ENCODE measurements at regions not wholly inside any gene's neighbourhood (a gene's known extent, or its start where the extent isn't known, plus 50 kb on each side); places are given as distances from the start of the nearest gene placed in this dataset.

DNA sequence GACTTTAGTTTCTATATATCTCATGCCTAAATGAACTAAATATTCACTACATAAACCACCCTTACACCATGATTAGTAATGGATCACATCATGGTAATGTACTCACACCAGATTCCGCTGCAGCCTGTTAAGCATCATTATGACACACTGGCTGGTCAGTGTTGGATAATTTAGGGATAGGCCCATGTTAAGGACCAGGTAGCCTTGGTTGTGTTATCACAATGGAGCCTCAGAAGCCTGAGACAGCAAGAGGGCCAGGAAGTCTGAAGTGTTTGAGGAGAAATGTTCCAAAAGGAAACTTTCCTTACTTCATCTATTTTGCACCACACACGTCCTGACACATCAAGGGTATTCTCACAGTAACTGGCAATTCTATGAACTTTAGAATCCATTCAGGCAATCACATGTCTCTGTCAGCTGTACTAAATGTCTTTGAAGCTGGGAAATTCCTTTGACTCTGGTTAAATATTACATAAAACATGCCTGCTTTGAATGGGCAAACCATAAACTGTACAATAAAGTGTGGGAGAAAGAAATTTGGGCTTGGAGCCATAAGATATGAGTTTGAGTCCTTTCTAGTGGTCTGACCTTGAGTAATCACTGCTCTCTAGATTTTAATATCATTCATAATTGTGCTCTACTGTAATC lies 105.3 kb upstream of the DPT start (continued):
- TF ChIP-seq, protein P1, sequence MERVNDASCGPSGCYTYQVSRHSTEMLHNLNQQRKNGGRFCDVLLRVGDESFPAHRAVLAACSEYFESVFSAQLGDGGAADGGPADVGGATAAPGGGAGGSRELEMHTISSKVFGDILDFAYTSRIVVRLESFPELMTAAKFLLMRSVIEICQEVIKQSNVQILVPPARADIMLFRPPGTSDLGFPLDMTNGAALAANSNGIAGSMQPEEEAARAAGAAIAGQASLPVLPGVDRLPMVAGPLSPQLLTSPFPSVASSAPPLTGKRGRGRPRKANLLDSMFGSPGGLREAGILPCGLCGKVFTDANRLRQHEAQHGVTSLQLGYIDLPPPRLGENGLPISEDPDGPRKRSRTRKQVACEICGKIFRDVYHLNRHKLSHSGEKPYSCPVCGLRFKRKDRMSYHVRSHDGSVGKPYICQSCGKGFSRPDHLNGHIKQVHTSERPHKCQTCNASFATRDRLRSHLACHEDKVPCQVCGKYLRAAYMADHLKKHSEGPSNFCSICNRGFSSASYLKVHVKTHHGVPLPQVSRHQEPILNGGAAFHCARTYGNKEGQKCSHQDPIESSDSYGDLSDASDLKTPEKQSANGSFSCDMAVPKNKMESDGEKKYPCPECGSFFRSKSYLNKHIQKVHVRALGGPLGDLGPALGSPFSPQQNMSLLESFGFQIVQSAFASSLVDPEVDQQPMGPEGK (CRISPR knock-in tag; IDR thresholded peaks at IDR 0.05) = peak; percentile 39
- TF ChIP-seq SMC3 (IDR thresholded peaks at IDR 0.05; ENCODE audit: low read length) (peak; percentile 22; the same call in 1 of the 2 replicates), NCOR1 (IDR thresholded peaks at IDR 0.05; ENCODE audit: borderline replicate concordance, low read length) (peak; percentile 70; the same call in 1 of the 2 replicates), RAD21 (CRISPR knock-in tag; IDR thresholded peaks at IDR 0.05) (0 out of 2 replicates have a peak, but pooled peaks have one; percentile 3), FOXC1 (CRISPR knock-in tag; IDR thresholded peaks at IDR 0.05; ENCODE audit: borderline replicate concordance) (no peak), MXI1 (IDR thresholded peaks at IDR 0.05; ENCODE audit: borderline replicate concordance, low read depth, low read length) (peak; percentile 43; the same call in 1 of the 3 replicates), FOSL1 (CRISPR knock-in tag; IDR thresholded peaks at IDR 0.05; ENCODE audit: borderline replicate concordance) (no peak), SALL1 (CRISPR knock-in tag; IDR thresholded peaks at IDR 0.05) (peak; percentile 69; the same call in 1 of the 2 replicates), ZNF33A (CRISPR knock-in tag; IDR thresholded peaks at IDR 0.05; ENCODE audit: borderline replicate concordance) (no peak), ZKSCAN8 (CRISPR knock-in tag; IDR thresholded peaks at IDR 0.05; ENCODE audit: borderline replicate concordance) (peak; percentile 62; the same call in 1 of the 2 replicates), ZNF724P (CRISPR knock-in tag; IDR thresholded peaks at IDR 0.05; ENCODE audit: borderline replicate concordance) (no peak), HNRNPUL1 (IDR thresholded peaks at IDR 0.05; ENCODE audit: low read depth, low read length) (peak; percentile 38; the same call in 1 of the 2 replicates), BCL6 (CRISPR knock-in tag; IDR thresholded peaks at IDR 0.05) (peak; percentile 85), HNRNPL (IDR thresholded peaks at IDR 0.05; ENCODE audit: low read depth, low read length) (no peak), ZNF703 (CRISPR knock-in tag; IDR thresholded peaks at IDR 0.05; ENCODE audit: borderline replicate concordance) (no peak), CREM (IDR thresholded peaks at IDR 0.05) (peak; percentile 71), CREM (CRISPR knock-in tag; IDR thresholded peaks at IDR 0.05) (no peak), JUN (CRISPR knock-in tag; IDR thresholded peaks at IDR 0.05) (peak; percentile 46; the same call in 1 of the 2 replicates), NFKBIZ (CRISPR knock-in tag; IDR thresholded peaks at IDR 0.05) (peak; percentile 73), DR1 (CRISPR knock-in tag; IDR thresholded peaks at IDR 0.05) (no peak), POLR2AphosphoS5 (IDR thresholded peaks at IDR 0.05; ENCODE audit: low read depth, low read length) (peak; percentile 63; the same call in 1 of the 2 replicates), ZBTB42 (CRISPR knock-in tag; IDR thresholded peaks at IDR 0.05) (no peak)
- TF ChIP-seq, protein P2, sequence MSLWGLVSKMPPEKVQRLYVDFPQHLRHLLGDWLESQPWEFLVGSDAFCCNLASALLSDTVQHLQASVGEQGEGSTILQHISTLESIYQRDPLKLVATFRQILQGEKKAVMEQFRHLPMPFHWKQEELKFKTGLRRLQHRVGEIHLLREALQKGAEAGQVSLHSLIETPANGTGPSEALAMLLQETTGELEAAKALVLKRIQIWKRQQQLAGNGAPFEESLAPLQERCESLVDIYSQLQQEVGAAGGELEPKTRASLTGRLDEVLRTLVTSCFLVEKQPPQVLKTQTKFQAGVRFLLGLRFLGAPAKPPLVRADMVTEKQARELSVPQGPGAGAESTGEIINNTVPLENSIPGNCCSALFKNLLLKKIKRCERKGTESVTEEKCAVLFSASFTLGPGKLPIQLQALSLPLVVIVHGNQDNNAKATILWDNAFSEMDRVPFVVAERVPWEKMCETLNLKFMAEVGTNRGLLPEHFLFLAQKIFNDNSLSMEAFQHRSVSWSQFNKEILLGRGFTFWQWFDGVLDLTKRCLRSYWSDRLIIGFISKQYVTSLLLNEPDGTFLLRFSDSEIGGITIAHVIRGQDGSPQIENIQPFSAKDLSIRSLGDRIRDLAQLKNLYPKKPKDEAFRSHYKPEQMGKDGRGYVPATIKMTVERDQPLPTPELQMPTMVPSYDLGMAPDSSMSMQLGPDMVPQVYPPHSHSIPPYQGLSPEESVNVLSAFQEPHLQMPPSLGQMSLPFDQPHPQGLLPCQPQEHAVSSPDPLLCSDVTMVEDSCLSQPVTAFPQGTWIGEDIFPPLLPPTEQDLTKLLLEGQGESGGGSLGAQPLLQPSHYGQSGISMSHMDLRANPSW (CRISPR knock-in tag; IDR thresholded peaks at IDR 0.05; ENCODE audit: borderline replicate concordance) = no peak
- TF ChIP-seq, protein P3, sequence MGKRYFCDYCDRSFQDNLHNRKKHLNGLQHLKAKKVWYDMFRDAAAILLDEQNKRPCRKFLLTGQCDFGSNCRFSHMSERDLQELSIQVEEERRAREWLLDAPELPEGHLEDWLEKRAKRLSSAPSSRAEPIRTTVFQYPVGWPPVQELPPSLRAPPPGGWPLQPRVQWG (CRISPR knock-in tag; IDR thresholded peaks at IDR 0.05; ENCODE audit: borderline replicate concordance, low read depth) = no peak
- TF ChIP-seq, protein P4, sequence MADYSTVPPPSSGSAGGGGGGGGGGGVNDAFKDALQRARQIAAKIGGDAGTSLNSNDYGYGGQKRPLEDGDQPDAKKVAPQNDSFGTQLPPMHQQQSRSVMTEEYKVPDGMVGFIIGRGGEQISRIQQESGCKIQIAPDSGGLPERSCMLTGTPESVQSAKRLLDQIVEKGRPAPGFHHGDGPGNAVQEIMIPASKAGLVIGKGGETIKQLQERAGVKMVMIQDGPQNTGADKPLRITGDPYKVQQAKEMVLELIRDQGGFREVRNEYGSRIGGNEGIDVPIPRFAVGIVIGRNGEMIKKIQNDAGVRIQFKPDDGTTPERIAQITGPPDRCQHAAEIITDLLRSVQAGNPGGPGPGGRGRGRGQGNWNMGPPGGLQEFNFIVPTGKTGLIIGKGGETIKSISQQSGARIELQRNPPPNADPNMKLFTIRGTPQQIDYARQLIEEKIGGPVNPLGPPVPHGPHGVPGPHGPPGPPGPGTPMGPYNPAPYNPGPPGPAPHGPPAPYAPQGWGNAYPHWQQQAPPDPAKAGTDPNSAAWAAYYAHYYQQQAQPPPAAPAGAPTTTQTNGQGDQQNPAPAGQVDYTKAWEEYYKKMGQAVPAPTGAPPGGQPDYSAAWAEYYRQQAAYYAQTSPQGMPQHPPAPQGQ (CRISPR knock-in tag; IDR thresholded peaks at IDR 0.05; ENCODE audit: borderline replicate concordance) = no peak
